ENCODE measurements at regions not wholly inside any gene's neighbourhood (a gene's known extent, or its start where the extent isn't known, plus 50 kb on each side); places are given as distances from the start of the nearest gene placed in this dataset.

GRCh38 chr6:28848756-28849155 lies 75.0 kb downstream of the TRIM27 start:
- DNase-seq: peak in 3 of 4 experiments; percentile 16 to 31 (median 22)
